HFF-Myc (cell line): ENCODE measurements at regions not wholly inside any gene's neighbourhood (a gene's known extent, or its start where the extent isn't known, plus 50 kb on each side); places are given as distances from the start of the nearest gene placed in this dataset.

Experiments
- DNase-seq: peaks from one replicate; pipeline ENCODE4 v3.0.0-alpha.2; 2011; ENCODE audit warnings: low read depth; ENCODE audit errors: extremely low read depth
- H3K4me3 ChIP-seq: replicated peaks from 2 replicates; pipeline ENCODE4 v1.5.1; 2011; ENCODE audit warnings: low read depth, mild to moderate bottlenecking, control low read depth, low read length
- CTCF ChIP-seq: IDR thresholded peaks from 2 replicates; pipeline ENCODE4 v1.5.1; 2012; ENCODE audit warnings: mild to moderate bottlenecking, low read depth, low read length, control low read depth; ENCODE audit errors: missing control alignments

- no peak for TF ChIP-seq CTCF
- H3K4me3 ChIP-seq, result no peak overlapping the region
- no peak for DNase-seq
Observed at GRCh38 chr5:96075579-96076289, 114.1 kb upstream of the ELL2 start.

GRCh38 chr5:96074870-96075269 is 113.2 kb upstream of the ELL2 start:
- no peak for DNase-seq
- TF ChIP-seq CTCF, result no peak
- no peak overlapping the region for H3K4me3 ChIP-seq

GRCh38 chr5:96074460-96074859 is 112.8 kb upstream of the ELL2 start:
- TF ChIP-seq CTCF, result no peak
- DNase-seq, result no peak

GRCh38 chr5:96072791-96073165 is 111.1 kb upstream of the ELL2 start:
- no peak for TF ChIP-seq CTCF
- no peak for DNase-seq
- no peak overlapping the region for H3K4me3 ChIP-seq

More at GRCh38 chr5:96074460-96074859, 112.8 kb upstream of the ELL2 start:
- no peak overlapping the region for H3K4me3 ChIP-seq

GRCh38 chr5:96072138-96072790 is 110.6 kb upstream of the ELL2 start:
- H3K4me3 ChIP-seq, result no peak overlapping the region
- TF ChIP-seq CTCF, result no peak
- DNase-seq, result no peak

GRCh38 chr5:96070622-96071225 is 109.1 kb upstream of the ELL2 start:
- no peak for TF ChIP-seq CTCF
- no peak overlapping the region for H3K4me3 ChIP-seq
- DNase-seq, result no peak
